OCI-LY7 (cell line): ENCODE measurements at regions not wholly inside any gene's neighbourhood (a gene's known extent, or its start where the extent isn't known, plus 50 kb on each side); places are given as distances from the start of the nearest gene placed in this dataset.
"Not testable (repeated sequence)": the region's sequence is repeated elsewhere in the genome, so short reads cannot be mapped to it uniquely, and the experiment has no call there.

Experiments used
- CTCF ChIP-seq: fragments of 200-600 bp; sonication (generic); conservative IDR thresholded peaks from 2 replicates; pipeline ENCODE4 v1.5.1; 2014; ENCODE audit warnings: mild to moderate bottlenecking, antibody characterized with exemption, low read length, moderate library complexity, mixed read lengths
- EZH2phosphoT487 ChIP-seq: fragments of 200-600 bp; sonication (generic); IDR thresholded peaks from 2 replicates; pipeline ENCODE4 v1.6.1; 2018; ENCODE audit warnings: low read depth, borderline replicate concordance, mild to moderate bottlenecking, mixed run types, antibody characterized with exemption, low read length, moderate library complexity, mixed read lengths

GRCh38 chr16:32932240-32933040 lies 256.5 kb upstream of the TP53TG3 start:
- not testable (repeated sequence) for TF ChIP-seq CTCF, EZH2phosphoT487
